Fibroblast of lung (primary cell): ENCODE measurements at regions not wholly inside any gene's neighbourhood (a gene's known extent, or its start where the extent isn't known, plus 50 kb on each side); places are given as distances from the start of the nearest gene placed in this dataset.
A peak's percentile ranks its signal among the peaks of the same experiment; 100 is the strongest.

ENCODE experiments used
- DNase-seq, 2 donors: peaks; one replicate each; pipeline versions ENCODE4 v3.0.0 to v3.0.0-alpha.2; 2010; ENCODE audit warnings: low read depth in 2 of 2
- H2AFZ ChIP-seq: 2 replicates; pipeline ENCODE4 v1.5.1; 2012; ENCODE audit warnings: low read length, control low read depth, inconsistent platforms
- H3K27ac ChIP-seq: 2 replicates; pipeline ENCODE4 v1.5.1; 2011; ENCODE audit warnings: low read length, control low read depth; ENCODE audit not compliant: insufficient read depth
- H3K27me3 ChIP-seq: 2 replicates; pipeline ENCODE4 v1.5.1; 2011; ENCODE audit warnings: mild to moderate bottlenecking, low read length; ENCODE audit not compliant: control insufficient read depth, insufficient read depth
- H3K36me3 ChIP-seq: 2 replicates; pipeline ENCODE4 v1.5.1; 2011; ENCODE audit warnings: low read length; ENCODE audit not compliant: control insufficient read depth, insufficient read depth
- H3K4me1 ChIP-seq: 2 replicates; pipeline ENCODE4 v1.5.1; 2011; ENCODE audit warnings: low read length; ENCODE audit not compliant: control insufficient read depth, insufficient read depth; ENCODE audit errors: extremely low read depth
- H3K4me2 ChIP-seq: 2 replicates; pipeline ENCODE4 v1.5.1; 2011; ENCODE audit warnings: low read length, control low read depth; ENCODE audit not compliant: insufficient read depth; ENCODE audit errors: extremely low read depth
- H3K4me3 ChIP-seq, 4 experiments: fragments of 200-600 bp in 1 of 4; sonication (generic) in 1 of 4; replicated peaks in 1 of 4; 2 replicates each; pipeline ENCODE4 v1.5.1; 2011 to 2016; ENCODE audit warnings: low read length in 4 of 4, low read depth in 3 of 4, mild to moderate bottlenecking in 3 of 4, control low read depth in 2 of 4, inconsistent platforms in 1 of 4, mixed read lengths in 1 of 4; ENCODE audit not compliant: insufficient read depth in 1 of 4; ENCODE audit errors: control extremely low read depth in 1 of 4
- H3K79me2 ChIP-seq: 2 replicates; pipeline ENCODE4 v1.5.1; 2012; ENCODE audit warnings: mild to moderate bottlenecking, low read length, inconsistent platforms; ENCODE audit not compliant: control insufficient read depth, insufficient read depth
- H3K9ac ChIP-seq: 2 replicates; pipeline ENCODE4 v1.5.1; 2011; ENCODE audit warnings: mild to moderate bottlenecking, low read length, control low read depth; ENCODE audit not compliant: insufficient read depth
- H3K9me3 ChIP-seq: 2 replicates; pipeline ENCODE4 v1.5.1; 2012; ENCODE audit warnings: low read depth, low read length; ENCODE audit not compliant: control insufficient read depth, insufficient read depth
- H4K20me1 ChIP-seq: 2 replicates; pipeline ENCODE4 v1.5.1; 2011; ENCODE audit warnings: low read length; ENCODE audit not compliant: control insufficient read depth, insufficient read depth; ENCODE audit errors: extremely low read depth
- CTCF ChIP-seq, 2 donors: IDR thresholded peaks in 1 of 2; conservative IDR thresholded peaks in 1 of 2; 1 replicate in 1 of 2; 2 replicates in 1 of 2; pipeline ENCODE4 v1.5.1; 2011 to 2012; ENCODE audit warnings: low read length in 2 of 2, control low read depth in 1 of 2, inconsistent platforms in 1 of 2, low read depth in 1 of 2, mild to moderate bottlenecking in 1 of 2
- EZH2 ChIP-seq: IDR thresholded peaks from 2 replicates; pipeline ENCODE4 v1.5.1; 2012; ENCODE audit warnings: low read length, control low read depth, mild to moderate bottlenecking; ENCODE audit errors: missing control alignments

- no peak overlapping the region for H3K9ac ChIP-seq
- H3K36me3 ChIP-seq = no peaks in the 10 kb centered on the region
- no peaks in the 10 kb centered on the region for H3K4me1 ChIP-seq
- H3K9me3 ChIP-seq = no peaks in the 10 kb centered on the region
- H3K27ac ChIP-seq = no peak overlapping the region
- DNase-seq = peak in 1 of 2 donors; percentile 77
- no peaks in the 10 kb centered on the region for H4K20me1 ChIP-seq
- H3K79me2 ChIP-seq = no peaks in the 10 kb centered on the region
- peaks cover 43% of the 10 kb centered on the region for H3K27me3 ChIP-seq
- no peak overlapping the region for H3K4me2 ChIP-seq
- no peak overlapping the region for H3K4me3 ChIP-seq
- TF ChIP-seq CTCF (conservative IDR thresholded peaks at IDR 0.05 in 1 of 2, IDR thresholded peaks at IDR 0.05 in 1 of 2; ENCODE audit: low read depth in 1 of 2, low read length in 2 of 2) = no peak
- TF ChIP-seq EZH2 = no peak
- H2AFZ ChIP-seq = no peak overlapping the region
Observed at GRCh38 chr3:193970773-193971206, 165.2 kb upstream of the HES1 start.

GRCh38 chr3:193971261-193971751, 164.6 kb upstream of the HES1 start:
- Histone ChIP-seq H2AFZ (no peak overlapping the region), H3K27me3 (peaks cover 42% of the 10 kb centered on the region), H3K4me3 (no peak overlapping the region), H3K4me2 (no peak overlapping the region), H3K9me3 (no peaks in the 10 kb centered on the region), H3K27ac (no peak overlapping the region), H3K36me3 (no peaks in the 10 kb centered on the region), H4K20me1 (no peaks in the 10 kb centered on the region), H3K4me1 (no peaks in the 10 kb centered on the region), H3K79me2 (no peaks in the 10 kb centered on the region), H3K9ac (no peak overlapping the region)
- TF ChIP-seq EZH2 (no peak), CTCF (conservative IDR thresholded peaks at IDR 0.05 in 1 of 2, IDR thresholded peaks at IDR 0.05 in 1 of 2; ENCODE audit: low read depth in 1 of 2, low read length in 2 of 2) (no peak)
- peak; percentile 32 to 84 for DNase-seq

- Histone ChIP-seq H3K9me3 (no peaks in the 10 kb centered on the region), H3K36me3 (no peaks in the 10 kb centered on the region), H3K9ac (no peak overlapping the region), H4K20me1 (no peaks in the 10 kb centered on the region), H3K27me3 (peaks cover 41% of the 10 kb centered on the region), H3K4me1 (no peaks in the 10 kb centered on the region), H2AFZ (no peak overlapping the region), H3K4me2 (no peak overlapping the region), H3K27ac (no peak overlapping the region), H3K4me3 (no peak overlapping the region), H3K79me2 (no peaks in the 10 kb centered on the region)
- DNase-seq = no peak
- TF ChIP-seq CTCF (conservative IDR thresholded peaks at IDR 0.05 in 1 of 2, IDR thresholded peaks at IDR 0.05 in 1 of 2; ENCODE audit: low read depth in 1 of 2, low read length in 2 of 2) (no peak), EZH2 (no peak)
Observed at GRCh38 chr3:193971966-193972365, 164.0 kb upstream of the HES1 start.
